ENCODE measurements at regions not wholly inside any gene's neighbourhood (a gene's known extent, or its start where the extent isn't known, plus 50 kb on each side); places are given as distances from the start of the nearest gene placed in this dataset.

- no CpG with 5 or more reads among the region's 1 CpG for WGBS, 2 experiments (ENCODE audit: extremely low coverage in 2 of 2, insufficient read length in 1 of 2)
- H3K4me2 ChIP-seq (ENCODE audit: low read depth, low read length) = no peak overlapping the region
- H4K20me1 ChIP-seq (ENCODE audit: insufficient read depth, low read length) = no peaks in the 10 kb centered on the region
- no peaks in the 10 kb centered on the region for H3K4me1 ChIP-seq (ENCODE audit: control insufficient read depth, insufficient read depth, low read length)
- H3K79me1 ChIP-seq (ENCODE audit: low read depth in 1 of 2, low read length in 2 of 2) = no peaks in the 10 kb centered on the region
- no peak overlapping the region for H3K18ac ChIP-seq (ENCODE audit: low read depth, low read length)
- no peak overlapping the region for H3K4ac ChIP-seq (ENCODE audit: low read depth, low read length)
- intact Hi-C loops (cut with micrococcal nuclease) (no loop called here), in situ Hi-C loops (cut with MboI; ENCODE audit: low sequenced_read_pairs) (no loop called here), dilution Hi-C loops (cut with HindIII; ENCODE audit: low sequenced_read_pairs, unreplicated experiment) (no loop called here)
- no peak overlapping the region for H3K27ac ChIP-seq (ENCODE audit: insufficient read depth, low read length)
- no peak overlapping the region for H4K5ac ChIP-seq (ENCODE audit: low read depth, low read length)
- no peak overlapping the region for H2AK5ac ChIP-seq (ENCODE audit: low read depth, low read length)
- no peaks in the 10 kb centered on the region for H3K36me3 ChIP-seq (ENCODE audit: control insufficient read depth, insufficient read depth, low read length)
- H2BK120ac ChIP-seq (ENCODE audit: low read depth, low read length) = no peak overlapping the region
- H3K9me3 ChIP-seq (ENCODE audit: control insufficient read depth, insufficient read depth, low read length) = peaks cover 7% of the 10 kb centered on the region
- no TSS peak for BruUV-seq (replicated peaks)
- no peak overlapping the region for H2BK15ac ChIP-seq (ENCODE audit: low read depth, low read length)
- H2AFZ ChIP-seq (replicated peaks; ENCODE audit: low read length, poor library complexity) = no peak overlapping the region
- DNase-seq (no peak), ATAC-seq (ENCODE audit: low read depth) (no peak)
- H3K9me1 ChIP-seq (ENCODE audit: insufficient read depth, low read length) = no peaks in the 10 kb centered on the region
- no peak overlapping the region for H2BK5ac ChIP-seq (ENCODE audit: low read depth, low read length, poor library complexity, severe bottlenecking)
- ChIA-PET POLR2A (ENCODE audit: unreplicated experiment) (no interaction called here), CTCF (no interaction called here)
- TF ChIP-seq MXI1 (IDR thresholded peaks at IDR 0.05; ENCODE audit: borderline replicate concordance, low read depth, low read length) = no peak
- no peak for TF ChIP-seq USF2 (IDR thresholded peaks at IDR 0.05; ENCODE audit: low read depth, low read length)
- TF ChIP-seq MAFK (IDR thresholded peaks at IDR 0.05; ENCODE audit: low read depth, low read length) = no peak
- no peak for TF ChIP-seq CHD1 (IDR thresholded peaks at IDR 0.05; ENCODE audit: low read depth, low read length)
- no peak for TF ChIP-seq RCOR1 (IDR thresholded peaks at IDR 0.05; ENCODE audit: insufficient replicate concordance, low read length)
- no peak for TF ChIP-seq MAZ (IDR thresholded peaks at IDR 0.05; ENCODE audit: borderline replicate concordance, low read depth, low read length)
- no peak overlapping the region for H2BK20ac ChIP-seq (ENCODE audit: low read depth, low read length)
- no peak overlapping the region for H3K23ac ChIP-seq (ENCODE audit: low read depth, low read length)
- H4K8ac ChIP-seq (ENCODE audit: low read depth in 2 of 2, low read length in 2 of 2) = no peak overlapping the region
- H3K4me3 ChIP-seq (ENCODE audit: insufficient read depth, low read depth, low read length) = no peak overlapping the region
- H2AK9ac ChIP-seq (replicated peaks; ENCODE audit: low read depth, low read length, poor library complexity) = no peak overlapping the region
- no peak overlapping the region for H3K9ac ChIP-seq (ENCODE audit: low read depth, low read length)
- H4K91ac ChIP-seq (ENCODE audit: insufficient read depth, low read depth, low read length) = no peak overlapping the region
- H3K14ac ChIP-seq (replicated peaks; ENCODE audit: low read depth, low read length) = no peak overlapping the region
- H3K27me3 ChIP-seq (ENCODE audit: control insufficient read depth, insufficient read depth, low read length) = no peaks in the 10 kb centered on the region
- no peak overlapping the region for H3K56ac ChIP-seq (ENCODE audit: extremely low read depth, insufficient read depth, low read length)
Observed at GRCh38 chr14:97594306-97594705, 797.1 kb downstream of the VRK1 start.

All from IMR-90 (cell line).